ENCODE measurements at regions not wholly inside any gene's neighbourhood (a gene's known extent, or its start where the extent isn't known, plus 50 kb on each side); places are given as distances from the start of the nearest gene placed in this dataset.

DNA sequence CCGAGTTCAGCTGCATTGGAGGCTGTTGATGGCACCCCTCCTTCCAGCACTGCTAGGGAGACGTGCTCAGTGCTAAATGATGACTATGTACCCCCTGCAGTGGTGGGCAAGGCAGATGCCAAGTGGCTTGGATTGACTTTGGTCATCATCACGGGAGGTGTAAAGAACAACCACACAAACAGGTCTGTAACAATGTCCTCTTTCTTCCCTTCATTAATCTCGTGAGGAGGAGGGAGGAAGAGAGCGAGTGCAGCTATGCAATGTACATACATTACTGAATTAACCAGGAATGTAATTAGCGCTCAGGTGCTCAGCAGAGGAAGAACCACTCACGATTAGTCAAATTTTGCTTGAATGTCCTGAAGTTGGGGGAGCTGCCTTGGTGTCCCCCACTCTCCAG is 173.9 kb upstream of the SKOR2 start:
- TF ChIP-seq, protein P1, sequence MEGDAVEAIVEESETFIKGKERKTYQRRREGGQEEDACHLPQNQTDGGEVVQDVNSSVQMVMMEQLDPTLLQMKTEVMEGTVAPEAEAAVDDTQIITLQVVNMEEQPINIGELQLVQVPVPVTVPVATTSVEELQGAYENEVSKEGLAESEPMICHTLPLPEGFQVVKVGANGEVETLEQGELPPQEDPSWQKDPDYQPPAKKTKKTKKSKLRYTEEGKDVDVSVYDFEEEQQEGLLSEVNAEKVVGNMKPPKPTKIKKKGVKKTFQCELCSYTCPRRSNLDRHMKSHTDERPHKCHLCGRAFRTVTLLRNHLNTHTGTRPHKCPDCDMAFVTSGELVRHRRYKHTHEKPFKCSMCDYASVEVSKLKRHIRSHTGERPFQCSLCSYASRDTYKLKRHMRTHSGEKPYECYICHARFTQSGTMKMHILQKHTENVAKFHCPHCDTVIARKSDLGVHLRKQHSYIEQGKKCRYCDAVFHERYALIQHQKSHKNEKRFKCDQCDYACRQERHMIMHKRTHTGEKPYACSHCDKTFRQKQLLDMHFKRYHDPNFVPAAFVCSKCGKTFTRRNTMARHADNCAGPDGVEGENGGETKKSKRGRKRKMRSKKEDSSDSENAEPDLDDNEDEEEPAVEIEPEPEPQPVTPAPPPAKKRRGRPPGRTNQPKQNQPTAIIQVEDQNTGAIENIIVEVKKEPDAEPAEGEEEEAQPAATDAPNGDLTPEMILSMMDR (IDR thresholded peaks at IDR 0.05; ENCODE audit: low read depth, low read length): no peak
- TF ChIP-seq EZH2phosphoT487 (IDR thresholded peaks at IDR 0.05; ENCODE audit: low read depth): no peak
